ENCODE measurements at regions not wholly inside any gene's neighbourhood (a gene's known extent, or its start where the extent isn't known, plus 50 kb on each side); places are given as distances from the start of the nearest gene placed in this dataset.
"Not testable (repeated sequence)": the region's sequence is repeated elsewhere in the genome, so short reads cannot be mapped to it uniquely, and the experiment has no call there.

DNA sequence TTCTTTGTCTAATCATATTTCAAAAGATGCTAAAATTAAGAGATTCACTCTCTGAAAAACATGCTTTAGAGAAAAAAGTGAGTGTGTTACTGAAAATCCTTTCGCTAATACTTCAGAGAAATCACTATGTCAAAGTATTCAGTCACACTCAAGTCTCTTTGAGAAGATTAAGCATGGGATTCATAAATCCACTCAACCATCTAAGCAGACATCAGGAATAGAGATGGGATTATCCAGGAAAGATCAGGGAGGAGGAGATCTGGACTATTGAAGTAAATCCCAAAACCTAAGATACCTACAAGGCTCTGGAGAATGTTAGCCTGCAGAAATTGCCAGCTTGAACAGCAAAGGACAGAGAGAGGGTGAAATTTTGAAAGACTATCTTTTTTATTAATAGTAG lies 317.2 kb upstream of the ACO1 start:
- no peak for DNase-seq

DNA sequence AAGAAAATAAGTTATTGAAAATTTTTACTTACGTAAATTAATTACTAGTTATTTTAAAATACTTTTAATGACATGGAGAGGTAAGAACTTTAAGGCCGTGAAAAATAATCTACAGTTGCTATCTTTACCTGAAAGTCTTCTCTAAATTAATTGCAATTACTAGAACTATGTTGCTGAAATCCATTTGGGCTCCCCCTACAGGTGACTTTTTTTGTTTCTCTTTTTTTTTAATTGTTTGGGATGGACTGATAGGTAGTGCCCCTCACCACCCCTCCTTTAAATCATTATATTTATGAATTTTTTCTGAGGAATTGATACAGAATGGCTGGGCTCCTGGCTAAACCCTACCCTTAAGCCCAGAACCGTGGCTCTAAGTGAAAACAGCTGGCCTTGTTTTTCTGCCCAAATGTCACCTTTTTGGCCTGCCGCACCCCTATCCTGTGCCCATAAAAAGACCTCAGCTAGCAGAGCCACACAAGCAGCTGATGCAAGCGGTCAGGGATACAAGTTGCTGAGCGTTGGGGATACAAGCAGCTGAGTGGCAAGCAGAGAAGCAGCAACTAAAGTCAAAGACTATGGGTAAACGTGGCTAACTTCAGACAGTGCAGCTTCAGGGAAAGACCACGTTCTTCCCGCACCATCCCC lies 315.2 kb upstream of the ACO1 start:
- no peak for DNase-seq

DNA sequence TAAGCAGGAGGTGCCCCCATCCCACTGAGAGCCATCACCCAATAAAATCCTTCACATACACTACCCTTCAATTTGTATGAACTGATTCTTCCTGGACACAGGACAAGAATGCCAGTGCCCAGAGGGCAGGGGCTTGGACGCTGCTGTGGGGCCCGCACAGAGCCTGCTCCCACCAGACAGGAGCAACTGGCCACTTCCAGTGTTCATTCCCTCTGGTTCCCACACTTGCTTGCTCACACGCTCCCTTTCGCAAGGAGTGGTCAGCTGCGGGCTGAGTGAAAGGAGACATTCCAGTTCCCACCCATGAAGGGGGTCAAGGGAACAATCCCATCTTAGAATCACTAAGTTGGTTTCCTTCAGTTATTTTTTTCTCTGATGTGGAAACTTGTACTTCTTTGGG lies 314.5 kb upstream of the ACO1 start:
- DNase-seq = no peak

GRCh38 chr9:32072570-32072969 lies 311.9 kb upstream of the ACO1 start:
- no peak for DNase-seq

DNA sequence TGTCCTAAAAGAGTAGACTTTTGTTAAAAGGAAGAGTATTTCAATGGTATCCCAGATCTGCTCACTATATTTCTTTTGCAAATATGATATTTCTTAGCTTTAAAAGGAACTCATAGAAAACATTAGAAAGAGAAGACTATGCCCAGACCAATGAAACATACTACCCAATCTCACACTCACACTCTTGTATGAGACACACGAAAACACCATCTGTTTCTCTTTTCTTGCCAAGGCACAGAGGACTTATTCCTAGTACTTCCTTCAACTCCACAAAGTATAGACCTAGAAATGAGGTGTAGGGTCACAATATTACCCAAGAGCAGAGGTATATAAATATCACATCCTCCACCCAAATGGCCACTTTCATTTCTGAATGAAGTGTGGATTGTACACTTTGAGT lies 292.4 kb upstream of the ACO1 start:
- DNase-seq = no peak

- DNase-seq = no peak
Observed at GRCh38 chr9:32117291-32117690, 267.2 kb upstream of the ACO1 start.

DNA sequence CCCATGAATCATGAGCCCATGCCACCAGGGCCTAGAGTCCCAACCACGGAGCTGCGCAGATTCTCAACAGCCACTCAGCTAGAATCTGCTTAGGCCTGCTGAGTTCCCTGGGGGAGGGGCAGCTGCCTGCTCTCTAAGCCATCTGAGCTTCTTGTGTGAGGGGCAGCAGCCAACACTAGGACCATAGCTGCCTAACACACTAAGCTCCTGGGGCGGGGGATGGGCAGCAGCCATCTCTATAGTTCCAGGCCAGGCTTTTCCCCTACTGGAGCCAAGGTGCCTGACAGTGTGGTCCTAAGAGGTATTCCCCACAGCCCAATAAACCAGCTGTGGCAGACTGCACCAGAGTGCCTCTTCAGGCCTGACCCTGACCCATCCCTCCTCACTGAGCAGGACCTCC lies 255.9 kb upstream of the ACO1 start:
- DNase-seq = no peak

DNA sequence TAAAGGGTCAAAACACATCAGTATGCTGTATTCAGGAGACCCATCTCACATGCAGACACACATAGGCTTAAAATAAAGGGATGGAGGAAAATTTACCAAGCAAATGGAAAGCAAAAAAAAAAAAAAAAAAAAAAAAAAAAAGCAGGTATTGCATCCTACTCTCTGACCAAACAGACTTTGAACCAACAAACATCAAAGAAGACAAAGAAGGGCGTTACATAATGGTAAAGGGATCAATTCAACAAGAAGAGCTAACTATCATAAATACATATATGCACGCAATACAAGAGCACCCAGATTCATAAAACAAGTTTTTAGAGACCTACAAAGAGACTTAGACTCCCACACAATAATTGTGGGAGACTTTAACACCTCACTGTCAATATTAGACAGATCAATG lies 253.7 kb upstream of the ACO1 start:
- DNase-seq = not testable (repeated sequence)

GRCh38 chr9:32136700-32137339 lies 247.6 kb upstream of the ACO1 start:
- no peak for DNase-seq

DNA sequence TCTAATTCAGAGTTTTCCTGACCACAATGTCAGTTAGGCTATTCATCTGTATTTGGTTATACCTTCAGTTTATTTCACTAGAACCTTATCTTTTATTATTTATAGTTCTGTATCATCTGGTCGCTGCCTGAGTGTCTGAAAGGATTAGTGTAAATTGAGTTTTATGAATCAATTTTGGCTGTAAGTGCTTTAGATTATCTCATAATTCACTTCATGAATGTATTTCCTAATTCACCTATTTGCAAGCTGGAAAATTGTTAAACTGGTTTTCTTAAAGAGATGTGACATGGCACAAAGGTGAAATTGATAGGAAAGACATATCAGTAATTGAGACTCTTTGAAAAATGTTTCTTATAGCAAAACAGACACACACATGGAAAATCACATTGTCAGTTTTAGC lies 242.4 kb upstream of the ACO1 start:
- no peak for DNase-seq

- not testable (repeated sequence) for DNase-seq
Observed at GRCh38 chr9:32148553-32148952, 235.9 kb upstream of the ACO1 start.

DNA sequence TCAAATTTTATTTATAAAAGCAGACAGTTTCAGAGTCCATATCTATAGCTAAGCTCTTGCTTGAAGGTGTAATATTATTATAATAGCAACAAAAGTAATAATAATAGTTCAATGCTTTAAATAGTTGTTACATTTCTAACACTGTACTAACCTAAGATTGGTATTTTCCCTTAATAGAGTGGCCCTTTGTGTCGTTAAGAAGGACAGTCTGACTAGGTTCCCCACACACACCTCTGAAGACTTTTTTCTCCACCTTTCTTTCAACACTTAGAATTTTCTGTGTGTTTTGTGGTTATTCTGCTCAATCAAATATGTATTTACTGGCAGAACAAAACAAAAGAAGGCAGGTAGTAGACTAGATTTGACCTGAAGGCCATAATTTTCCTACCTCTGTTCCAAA lies 223.2 kb upstream of the ACO1 start:
- DNase-seq = no peak

- DNase-seq = no peak
Observed at GRCh38 chr9:32161720-32162119, 222.7 kb upstream of the ACO1 start.

DNA sequence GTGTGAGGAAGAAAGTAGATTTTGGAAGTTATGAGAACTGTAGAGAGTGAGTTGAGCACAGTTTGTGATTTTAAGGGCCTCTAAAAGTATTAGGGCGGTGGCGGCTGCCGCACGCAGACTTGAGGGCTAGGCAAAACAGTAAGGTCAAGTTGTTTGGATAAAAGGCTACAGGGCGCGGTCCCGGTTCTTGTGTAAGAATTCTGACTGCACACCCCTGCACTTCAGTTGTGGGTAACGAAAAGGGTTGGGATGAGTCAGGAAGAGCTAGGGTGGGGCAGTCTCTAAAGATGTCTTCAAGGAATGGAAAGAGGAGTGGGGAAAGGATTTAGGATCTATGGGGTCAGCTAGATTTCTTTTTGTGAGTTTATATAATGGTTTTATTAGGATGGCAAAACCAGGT lies 218.1 kb upstream of the ACO1 start:
- DNase-seq = not testable (repeated sequence)

DNA sequence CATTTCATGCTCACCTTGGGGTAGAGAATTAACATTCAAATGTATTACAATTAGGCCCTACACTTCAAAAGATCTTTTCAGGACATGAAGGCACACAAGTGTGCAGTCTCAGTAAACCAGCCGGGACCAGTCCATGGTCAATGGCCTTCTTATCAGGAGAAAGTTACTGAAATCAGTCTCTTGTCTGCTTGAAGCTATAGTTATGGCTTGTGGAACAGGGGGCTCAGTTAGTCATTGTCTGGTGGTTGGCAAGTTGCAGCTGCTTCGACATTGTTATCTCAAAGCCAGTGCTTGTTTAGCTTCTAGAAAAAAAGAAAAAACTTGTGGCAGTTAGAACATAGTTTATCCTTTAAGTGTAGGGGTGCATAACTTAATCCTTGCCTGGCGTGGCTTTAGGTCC lies 213.1 kb upstream of the ACO1 start:
- no peak for DNase-seq

- no peak for DNase-seq
Observed at GRCh38 chr9:32172256-32172655, 212.2 kb upstream of the ACO1 start.

DNA sequence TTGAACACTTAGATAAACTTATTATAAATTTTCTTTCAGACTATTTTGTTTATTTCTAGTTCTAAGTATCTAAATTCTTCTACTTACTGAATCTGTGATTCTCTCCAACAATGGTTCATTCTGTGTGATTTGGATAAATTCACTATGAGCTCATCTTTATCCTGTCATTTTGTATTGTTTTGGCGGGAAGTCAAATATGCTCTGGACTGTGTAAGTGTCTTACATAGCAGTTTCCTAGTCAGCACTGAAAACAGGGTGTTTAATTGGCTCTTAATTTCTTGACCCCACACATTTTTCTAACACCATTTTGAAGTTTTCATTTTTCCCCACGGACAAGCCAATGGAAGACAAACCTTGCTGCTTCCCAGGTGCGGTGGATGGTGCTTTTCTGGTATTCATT lies 207.0 kb upstream of the ACO1 start:
- no peak for DNase-seq

DNA sequence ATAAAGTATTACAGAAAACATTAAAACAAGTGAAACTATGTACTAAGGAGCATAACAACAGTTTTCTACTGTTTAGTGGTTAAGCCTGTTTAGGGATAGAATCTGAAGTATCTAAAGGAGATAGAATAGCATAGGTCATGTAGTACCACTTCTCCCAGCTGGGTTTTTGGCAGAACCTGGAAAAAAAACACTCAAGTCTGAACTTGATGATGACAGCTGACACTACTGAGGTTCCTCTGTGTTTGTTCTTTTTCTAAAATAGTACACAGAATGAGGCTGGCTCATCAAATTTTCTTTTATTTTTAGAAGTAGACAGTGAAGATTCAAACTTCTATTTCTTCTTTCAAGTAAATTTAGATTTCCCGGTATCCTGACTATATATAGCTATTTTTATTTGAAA lies 203.8 kb upstream of the ACO1 start:
- DNase-seq = no peak

- DNase-seq = no peak
Observed at GRCh38 chr9:32200241-32200640, 184.2 kb upstream of the ACO1 start.

DNA sequence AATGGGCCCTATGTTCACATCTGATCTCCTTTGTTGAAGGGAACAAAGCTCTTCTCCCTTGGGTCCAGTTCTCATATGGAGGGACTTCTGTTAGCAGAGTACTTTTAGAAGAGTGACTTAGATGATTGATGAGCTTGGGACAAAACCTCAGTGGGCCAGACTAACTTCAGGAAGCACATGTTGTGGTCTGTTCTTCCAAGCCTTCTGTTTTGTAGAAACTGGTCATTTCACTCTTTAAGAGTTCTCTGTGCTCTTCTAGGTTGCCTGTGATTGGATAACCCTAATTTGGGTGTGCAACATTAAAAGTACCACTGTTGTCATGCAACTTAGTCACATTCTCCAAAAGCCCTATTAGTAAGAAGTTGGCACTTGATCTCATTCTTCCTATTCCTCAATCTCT lies 183.5 kb upstream of the ACO1 start:
- no peak for DNase-seq

DNA sequence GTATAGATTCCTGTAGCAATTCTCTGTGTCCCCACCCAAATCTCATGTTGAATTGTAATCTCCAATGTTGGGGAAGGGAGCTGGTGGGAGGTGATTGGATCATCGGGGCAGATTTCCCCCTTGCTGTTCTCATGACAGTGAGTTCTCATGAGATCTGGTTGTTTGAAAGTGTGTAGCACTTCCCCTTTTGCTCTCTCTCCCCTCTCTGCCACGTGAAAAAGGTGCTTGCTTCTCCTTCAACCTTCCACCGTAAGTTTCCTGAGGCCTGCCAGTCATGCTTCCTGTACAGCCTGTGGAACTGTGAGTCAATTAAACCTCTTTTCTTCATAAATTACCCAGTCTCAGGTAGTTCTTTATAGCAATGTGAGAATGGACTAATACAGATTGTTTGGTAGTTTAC lies 175.3 kb upstream of the ACO1 start:
- not testable (repeated sequence) for DNase-seq

DNA sequence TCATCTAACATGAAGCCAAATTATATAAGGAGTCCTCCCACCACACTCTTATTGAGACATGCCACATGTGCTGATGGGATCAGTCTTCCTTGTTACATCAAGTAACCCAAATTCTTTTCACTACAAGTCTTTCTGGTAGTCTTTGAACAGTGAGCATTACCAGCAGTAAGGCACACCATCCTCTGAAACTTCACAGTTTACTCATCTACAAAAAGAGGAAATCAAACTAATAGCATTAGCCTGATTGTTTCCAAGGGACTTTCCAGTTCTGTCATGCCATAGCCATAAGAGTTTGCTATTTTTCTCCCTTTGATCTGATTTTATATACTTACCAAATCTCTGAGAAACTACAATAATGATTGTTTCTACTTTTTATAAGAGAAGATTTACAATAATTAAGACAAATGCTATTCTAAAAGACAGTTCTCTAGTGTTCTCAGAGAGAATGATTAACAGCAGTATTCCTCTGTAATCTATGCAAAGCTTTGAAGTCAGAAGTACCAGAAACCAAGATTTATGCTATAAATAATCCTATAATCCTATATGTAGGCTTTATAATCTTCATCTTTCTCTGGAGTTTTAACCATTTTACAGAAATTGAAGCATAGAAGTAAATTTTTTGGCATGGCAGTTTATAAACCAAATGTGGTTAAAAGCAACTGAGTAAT lies 166.2 kb upstream of the ACO1 start:
- no peak for DNase-seq

GRCh38 chr9:32220750-32221149 lies 163.7 kb upstream of the ACO1 start:
- DNase-seq = no peak

GRCh38 chr9:32234451-32234850 lies 150.0 kb upstream of the ACO1 start:
- no peak for DNase-seq

- DNase-seq = no peak
Observed at GRCh38 chr9:32247168-32247567, 137.3 kb upstream of the ACO1 start.
